HFFc6 (cell line): ENCODE measurements at regions not wholly inside any gene's neighbourhood (a gene's known extent, or its start where the extent isn't known, plus 50 kb on each side); places are given as distances from the start of the nearest gene placed in this dataset.
"Not testable (repeated sequence)": the region's sequence is repeated elsewhere in the genome, so short reads cannot be mapped to it uniquely, and the experiment has no call there.

Experiments
- DNase-seq: peaks from one replicate; pipeline ENCODE4 v3.0.0-alpha.2; 2018
- H3K27ac Mint-ChIP-seq: 2 replicates; pipeline ENCODE4 v1.8.0; 2020; ENCODE audit warnings: mild to moderate bottlenecking, mixed read lengths
- H3K27me3 Mint-ChIP-seq: 2 replicates; pipeline ENCODE4 v1.8.0; 2021; ENCODE audit warnings: mild to moderate bottlenecking, moderate library complexity, mixed read lengths; ENCODE audit not compliant: insufficient read depth
- H3K36me3 Mint-ChIP-seq: 2 replicates; pipeline ENCODE4 v1.8.0; 2021; ENCODE audit warnings: low read depth, mixed read lengths
- H3K4me1 Mint-ChIP-seq: 2 replicates; pipeline ENCODE4 v1.8.0; 2020; ENCODE audit warnings: low read depth, mixed read lengths
- H3K4me3 Mint-ChIP-seq: 2 replicates; pipeline ENCODE4 v1.8.0; 2020; ENCODE audit warnings: mild to moderate bottlenecking, moderate library complexity, mixed read lengths
- H3K9me3 Mint-ChIP-seq: 2 replicates; pipeline ENCODE4 v1.8.0; 2020; ENCODE audit warnings: mild to moderate bottlenecking, mixed read lengths
- CTCF ChIP-seq: fragments of 200-600 bp; sonication (generic); IDR thresholded peaks from 2 replicates; pipeline ENCODE4 v1.5.0; 2021; ENCODE audit warnings: antibody characterized with exemption, mild to moderate bottlenecking

GRCh38 chr13:81020010-81020409, 679.1 kb upstream of the SPRY2 start:
- no peak for DNase-seq
- Mint-ChIP-seq H3K27ac (no peak overlapping the region), H3K36me3 (no peaks in the 10 kb centered on the region), H3K27me3 (no peaks in the 10 kb centered on the region), H3K4me3 (no peak overlapping the region), H3K4me1 (no peaks in the 10 kb centered on the region), H3K9me3 (peaks cover 6% of the 10 kb centered on the region)
- no peak for TF ChIP-seq CTCF

- TF ChIP-seq CTCF, result no peak
- H3K4me1 Mint-ChIP-seq, result no peaks in the 10 kb centered on the region
- H3K4me3 Mint-ChIP-seq, result no peak overlapping the region
- H3K9me3 Mint-ChIP-seq, result peaks cover 6% of the 10 kb centered on the region
- H3K27ac Mint-ChIP-seq, result no peak overlapping the region
- DNase-seq, result no peak
- no peaks in the 10 kb centered on the region for H3K36me3 Mint-ChIP-seq
- H3K27me3 Mint-ChIP-seq, result no peaks in the 10 kb centered on the region
Measured at GRCh38 chr13:81018936-81019335, 678.0 kb upstream of the SPRY2 start.

- no peak overlapping the region for H3K4me3 Mint-ChIP-seq
- no peaks in the 10 kb centered on the region for H3K27me3 Mint-ChIP-seq
- TF ChIP-seq CTCF, result peak; percentile 80
- peak; percentile 30 for DNase-seq
- H3K27ac Mint-ChIP-seq, result no peak overlapping the region
- H3K9me3 Mint-ChIP-seq, result peaks cover 6% of the 10 kb centered on the region
- H3K4me1 Mint-ChIP-seq, result no peaks in the 10 kb centered on the region
- no peaks in the 10 kb centered on the region for H3K36me3 Mint-ChIP-seq
Measured at GRCh38 chr13:81017513-81018152, 676.7 kb upstream of the SPRY2 start.

GRCh38 chr13:81012031-81012430, 671.1 kb upstream of the SPRY2 start:
- peak; percentile 21; the same call in 1 of the 2 replicates for TF ChIP-seq CTCF
- no peak overlapping the region for H3K4me3 Mint-ChIP-seq
- H3K27me3 Mint-ChIP-seq, result no peaks in the 10 kb centered on the region
- no peak for DNase-seq
- peaks cover 25% of the 10 kb centered on the region for H3K9me3 Mint-ChIP-seq
- no peaks in the 10 kb centered on the region for H3K36me3 Mint-ChIP-seq
- no peaks in the 10 kb centered on the region for H3K4me1 Mint-ChIP-seq
- H3K27ac Mint-ChIP-seq, result no peak overlapping the region

GRCh38 chr13:81001828-81002385, 661.0 kb upstream of the SPRY2 start:
- Mint-ChIP-seq H3K4me1 (no peaks in the 10 kb centered on the region), H3K9me3 (peaks cover 35% of the 10 kb centered on the region), H3K36me3 (peaks cover 9% of the 10 kb centered on the region; the same call in 1 of the 2 replicates), H3K27me3 (no peaks in the 10 kb centered on the region), H3K27ac (no peak overlapping the region), H3K4me3 (no peak overlapping the region)
- no peak for TF ChIP-seq CTCF
- DNase-seq, result no peak

GRCh38 chr13:80998603-80999002, 657.7 kb upstream of the SPRY2 start:
- H3K36me3 Mint-ChIP-seq, H3K27ac Mint-ChIP-seq, DNase-seq, H3K4me3 Mint-ChIP-seq, H3K27me3 Mint-ChIP-seq, H3K4me1 Mint-ChIP-seq: not testable (repeated sequence)
- H3K9me3 Mint-ChIP-seq, result peaks cover 36% of the 10 kb centered on the region
